Testis (tissue), 2 donors: ENCODE measurements at regions not wholly inside any gene's neighbourhood (a gene's known extent, or its start where the extent isn't known, plus 50 kb on each side); places are given as distances from the start of the nearest gene placed in this dataset.

ENCODE experiments used
- DNase-seq: peaks from one replicate; pipeline ENCODE4 v3.0.0-alpha.2; 2019
- H3K27ac ChIP-seq, 2 donors: fragments of 200-600 bp; sonication (generic); one replicate each; pipeline ENCODE4 v1.5.1; 2019
- H3K27me3 ChIP-seq: fragments of 200-600 bp; sonication (generic); one replicate; pipeline ENCODE4 v1.5.1; 2019
- H3K36me3 ChIP-seq: fragments of 200-600 bp; sonication (generic); one replicate; pipeline ENCODE4 v1.5.1; 2017; ENCODE audit warnings: low read depth; ENCODE audit errors: missing control alignments
- H3K4me1 ChIP-seq: fragments of 200-600 bp; sonication (generic); one replicate; pipeline ENCODE4 v1.5.1; 2019
- H3K4me3 ChIP-seq, 2 donors: fragments of 200-600 bp; sonication (generic); one replicate each; pipeline ENCODE4 v1.5.1; 2017 to 2019
- H3K9me3 ChIP-seq: fragments of 200-600 bp; sonication (generic); one replicate; pipeline ENCODE4 v1.5.1; 2017
- CTCF ChIP-seq, 3 experiments: fragments of 450-650 bp in 2 of 3; fragments of 200-600 bp in 1 of 3; sonication (generic) in 1 of 3; IDR thresholded peaks; one replicate each; pipeline ENCODE4 v1.5.1; 2016 to 2019; ENCODE audit warnings: antibody characterized with exemption in 3 of 3, mild to moderate bottlenecking in 2 of 3, moderate library complexity in 1 of 3
- POLR2A ChIP-seq: fragments of 450-650 bp; IDR thresholded peaks from one replicate; pipeline ENCODE4 v1.6.1; 2017; ENCODE audit warnings: antibody characterized with exemption, mild to moderate bottlenecking, moderate library complexity
- WGBS, 2 donors: methylation state at CpG; one replicate each; pipeline ENCODE4 v1.1.5; 2018; 5-methylcytosine and 5-hydroxymethylcytosine counted together
- intact Hi-C: fragments of 100-400 bp; cut with DNase I; formaldehyde crosslinking; loops from one replicate; pipeline ENCODE4 v1.15.1; 2023; ENCODE audit warnings: low total_unique reads

GRCh38 chr6:47163536-47163935 is 121.4 kb upstream of the ADGRF1 start:
- Histone ChIP-seq H3K9me3 (no peaks in the 10 kb centered on the region), H3K4me3 (no peak overlapping the region), H3K27ac (no peak overlapping the region), H3K27me3 (no peaks in the 10 kb centered on the region), H3K4me1 (no peaks in the 10 kb centered on the region), H3K36me3 (no peaks in the 10 kb centered on the region)
- no peak for DNase-seq
- TF ChIP-seq CTCF (IDR thresholded peaks at IDR 0.05) (no peak), POLR2A (no peak)
- 88 to 91% methylated on average over 3 of the region's 3 CpGs for WGBS, 2 donors
- intact Hi-C loops, result no loop called here

GRCh38 chr6:47162793-47163192 is 120.7 kb upstream of the ADGRF1 start:
- Histone ChIP-seq H3K9me3 (no peaks in the 10 kb centered on the region), H3K27me3 (no peaks in the 10 kb centered on the region), H3K4me1 (no peaks in the 10 kb centered on the region), H3K36me3 (no peaks in the 10 kb centered on the region), H3K4me3 (no peak overlapping the region), H3K27ac (no peak overlapping the region)
- 85 to 98% methylated on average over 2 of the region's 2 CpGs for WGBS, 2 donors
- intact Hi-C loops, result no loop called here
- no peak for DNase-seq
- TF ChIP-seq POLR2A (no peak), CTCF (IDR thresholded peaks at IDR 0.05) (no peak)

- intact Hi-C loops, result no loop called here
These were observed 120.1 kb upstream of the ADGRF1 start for GRCh38 chr6:47162231-47162630.

GRCh38 chr6:47161176-47161687 is 119.1 kb upstream of the ADGRF1 start:
- Histone ChIP-seq H3K27ac (no peak overlapping the region), H3K4me1 (no peaks in the 10 kb centered on the region), H3K9me3 (no peaks in the 10 kb centered on the region), H3K27me3 (no peaks in the 10 kb centered on the region), H3K36me3 (no peaks in the 10 kb centered on the region), H3K4me3 (no peak overlapping the region)
- no peak for TF ChIP-seq POLR2A
- no peak for TF ChIP-seq CTCF (IDR thresholded peaks at IDR 0.05)
- intact Hi-C loops, result no loop called here
- DNase-seq, result no peak

More at GRCh38 chr6:47162231-47162630, 120.1 kb upstream of the ADGRF1 start:
- 94 to 100% methylated on average over 1 of the region's 1 CpG for WGBS, 2 donors
- Histone ChIP-seq H3K36me3 (no peaks in the 10 kb centered on the region), H3K4me3 (no peak overlapping the region), H3K27ac (no peak overlapping the region), H3K27me3 (no peaks in the 10 kb centered on the region), H3K9me3 (no peaks in the 10 kb centered on the region), H3K4me1 (no peaks in the 10 kb centered on the region)
- TF ChIP-seq CTCF (IDR thresholded peaks at IDR 0.05), result no peak
- TF ChIP-seq POLR2A, result no peak
- no peak for DNase-seq

GRCh38 chr6:47160702-47161101 is 118.6 kb upstream of the ADGRF1 start:
- Histone ChIP-seq H3K27ac (no peak overlapping the region), H3K27me3 (no peaks in the 10 kb centered on the region), H3K9me3 (no peaks in the 10 kb centered on the region), H3K36me3 (no peaks in the 10 kb centered on the region), H3K4me3 (no peak overlapping the region), H3K4me1 (no peaks in the 10 kb centered on the region)
- intact Hi-C loops, result no loop called here
- WGBS, 2 donors, result 93 to 95% methylated on average over 3 of the region's 3 CpGs
- TF ChIP-seq CTCF (IDR thresholded peaks at IDR 0.05), result no peak
- TF ChIP-seq POLR2A, result no peak
- no peak for DNase-seq
